ENCODE measurements at regions not wholly inside any gene's neighbourhood (a gene's known extent, or its start where the extent isn't known, plus 50 kb on each side); places are given as distances from the start of the nearest gene placed in this dataset.

- no peak overlapping the region for H3K4me3 ChIP-seq
- no peak overlapping the region for H3K27ac ChIP-seq
- no peak for ATAC-seq
- no peaks in the 10 kb centered on the region for H3K36me3 ChIP-seq
- no peak for DNase-seq
- TF ChIP-seq CTCF (IDR thresholded peaks at IDR 0.05): no peak
- H3K4me1 ChIP-seq: peaks cover 0 to 11% of the 10 kb centered on the region in 2 donors
- intact Hi-C loops (cut with DNase I): loop anchor here in 1 of 2 donors (5.0 kb wide), 1 partner anchor 144 kb away; no protein-coding TSS in a partner anchor
- no peaks in the 10 kb centered on the region for H3K27me3 ChIP-seq
- no peaks in the 10 kb centered on the region for H3K9me3 ChIP-seq
Observed at GRCh38 chr1:184221087-184221486, 165.7 kb upstream of the C1orf21 start.

- H3K36me3 ChIP-seq: no peaks in the 10 kb centered on the region
- ATAC-seq (peak; percentile 96), DNase-seq (peak in 3 of 4 donors; percentile 9 to 48 (median 31))
- peaks cover 0 to 11% of the 10 kb centered on the region in 2 donors for H3K4me1 ChIP-seq
- H3K27me3 ChIP-seq: no peaks in the 10 kb centered on the region
- TF ChIP-seq CTCF (IDR thresholded peaks at IDR 0.05): peak; percentile 95
- no peak overlapping the region for H3K27ac ChIP-seq
- H3K4me3 ChIP-seq: no peak overlapping the region
- no peaks in the 10 kb centered on the region for H3K9me3 ChIP-seq
- intact Hi-C loops (cut with DNase I): loop anchor here in 1 of 2 donors (5.0 kb wide), 1 partner anchor 145 kb away; no protein-coding TSS in a partner anchor
Observed at GRCh38 chr1:184222652-184223052, 164.2 kb upstream of the C1orf21 start.

GRCh38 chr1:184223216-184223615 lies 163.6 kb upstream of the C1orf21 start:
- H3K9me3 ChIP-seq: no peaks in the 10 kb centered on the region
- H3K27me3 ChIP-seq: no peaks in the 10 kb centered on the region
- H3K4me3 ChIP-seq: no peak overlapping the region
- H3K36me3 ChIP-seq: no peaks in the 10 kb centered on the region
- intact Hi-C loops (cut with DNase I): loop anchor here in 1 of 2 donors (5.0 kb wide), 1 partner anchor 146 kb away; no protein-coding TSS in a partner anchor
- no peak for DNase-seq
- peak; percentile 42 for ATAC-seq
- H3K4me1 ChIP-seq: peaks cover 0 to 11% of the 10 kb centered on the region in 2 donors
- no peak overlapping the region for H3K27ac ChIP-seq
- TF ChIP-seq CTCF (IDR thresholded peaks at IDR 0.05): no peak

GRCh38 chr1:184225283-184226099 lies 161.3 kb upstream of the C1orf21 start:
- Histone ChIP-seq H3K36me3 (no peaks in the 10 kb centered on the region), H3K27me3 (no peaks in the 10 kb centered on the region), H3K4me1 (peaks cover 0 to 11% of the 10 kb centered on the region in 2 donors), H3K4me3 (no peak overlapping the region), H3K27ac (no peak overlapping the region), H3K9me3 (no peaks in the 10 kb centered on the region)
- TF ChIP-seq CTCF (IDR thresholded peaks at IDR 0.05): no peak
- ATAC-seq (no peak), DNase-seq (peak in 1 of 4 donors; percentile 61)
- intact Hi-C loops (cut with DNase I): no loop called here

GRCh38 chr1:184226100-184226487 lies 160.7 kb upstream of the C1orf21 start:
- no peaks in the 10 kb centered on the region for H3K9me3 ChIP-seq
- peak in 1 of 4 donors; percentile 61 for DNase-seq
- H3K27ac ChIP-seq: no peak overlapping the region
- no peak for ATAC-seq
- TF ChIP-seq CTCF (IDR thresholded peaks at IDR 0.05): no peak
- H3K4me1 ChIP-seq: peaks cover 0 to 11% of the 10 kb centered on the region in 2 donors
- intact Hi-C loops (cut with DNase I): no loop called here
- no peak overlapping the region for H3K4me3 ChIP-seq
- H3K27me3 ChIP-seq: no peaks in the 10 kb centered on the region
- H3K36me3 ChIP-seq: no peaks in the 10 kb centered on the region

Measured in left lung (tissue), 4 donors.